ENCODE measurements at regions not wholly inside any gene's neighbourhood (a gene's known extent, or its start where the extent isn't known, plus 50 kb on each side); places are given as distances from the start of the nearest gene placed in this dataset.

DNA sequence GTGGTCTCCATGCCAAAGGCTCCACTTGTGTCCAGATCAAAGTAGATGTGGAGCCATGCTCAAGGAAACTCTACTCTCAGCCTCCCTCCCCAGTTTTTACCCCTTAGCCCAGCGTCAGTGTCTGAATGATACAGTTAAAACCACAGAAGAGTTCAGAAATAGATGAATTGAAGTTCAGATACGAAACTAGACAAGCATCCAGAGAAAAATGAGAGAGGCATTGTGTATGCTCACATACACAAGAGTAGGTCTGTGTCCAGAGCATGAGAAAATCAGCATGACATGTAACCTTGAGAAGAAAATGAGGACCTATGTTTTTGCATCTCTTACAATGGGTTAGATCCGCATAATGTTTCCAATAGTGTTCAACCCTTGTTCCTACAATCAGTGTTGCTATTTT, 612.8 kb upstream of the PKDCC start:
- no peak for DNase-seq (ENCODE audit: extremely low read depth in 1 of 2, low read depth in 1 of 2)

DNA sequence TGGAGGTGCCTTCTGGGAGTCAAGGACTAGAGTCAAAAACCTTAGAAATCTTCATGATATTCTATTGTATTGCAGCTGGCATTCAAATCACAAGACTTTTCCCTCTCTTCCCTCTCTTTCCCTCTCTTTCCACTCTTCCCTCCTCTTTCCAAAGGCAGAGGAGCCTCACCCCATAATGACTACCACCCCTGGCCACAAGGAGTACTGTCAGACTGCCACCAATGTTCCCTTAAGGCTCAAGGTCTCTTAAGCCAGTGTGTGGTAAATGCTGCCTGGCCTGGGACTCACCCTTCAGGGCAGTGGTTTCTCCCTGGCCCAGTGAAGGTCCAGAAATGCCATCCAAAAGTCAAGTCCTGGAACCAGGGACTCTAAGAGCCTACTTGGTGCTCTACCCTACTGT, 605.9 kb upstream of the PKDCC start:
- no peak for DNase-seq (ENCODE audit: extremely low read depth in 1 of 2, low read depth in 1 of 2)

DNA sequence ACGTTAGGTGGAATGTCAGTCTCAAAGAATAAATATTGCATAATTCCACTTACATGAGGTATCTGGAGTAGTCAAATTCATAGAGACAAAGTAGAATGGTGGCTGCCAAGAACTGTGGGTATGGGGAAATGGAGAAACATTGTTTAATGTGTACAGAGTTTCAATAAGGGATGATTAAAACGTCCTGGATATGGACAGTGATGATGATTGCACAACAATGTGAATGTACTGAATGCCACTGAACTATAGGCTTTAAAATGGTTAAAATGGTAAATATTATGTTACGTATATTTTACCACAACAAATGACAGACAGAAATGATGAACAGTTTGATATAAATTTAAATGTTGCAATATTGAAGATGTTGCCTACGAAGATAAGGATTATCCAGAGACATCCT, 602.0 kb upstream of the PKDCC start:
- DNase-seq (ENCODE audit: extremely low read depth in 1 of 2, low read depth in 1 of 2), result no peak

DNA sequence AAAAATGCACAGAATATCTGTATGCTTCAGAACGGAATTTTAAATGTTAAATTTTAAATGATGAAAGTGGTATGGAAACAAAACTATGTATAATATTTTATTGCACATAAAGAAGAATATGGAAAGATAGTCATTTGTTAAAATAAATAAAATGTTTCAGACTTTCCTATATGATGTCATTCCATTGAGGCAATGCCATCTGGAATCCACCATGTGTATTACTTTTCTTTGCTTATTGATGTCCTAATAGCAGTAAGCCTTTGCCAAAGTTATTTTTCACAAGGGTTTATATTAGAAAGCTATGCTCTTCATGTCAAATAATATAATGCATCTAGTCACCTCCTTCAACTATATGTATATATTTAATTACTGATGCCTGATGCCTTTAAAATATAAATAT, 601.6 kb upstream of the PKDCC start:
- no peak for DNase-seq (ENCODE audit: extremely low read depth in 1 of 2, low read depth in 1 of 2)

DNA sequence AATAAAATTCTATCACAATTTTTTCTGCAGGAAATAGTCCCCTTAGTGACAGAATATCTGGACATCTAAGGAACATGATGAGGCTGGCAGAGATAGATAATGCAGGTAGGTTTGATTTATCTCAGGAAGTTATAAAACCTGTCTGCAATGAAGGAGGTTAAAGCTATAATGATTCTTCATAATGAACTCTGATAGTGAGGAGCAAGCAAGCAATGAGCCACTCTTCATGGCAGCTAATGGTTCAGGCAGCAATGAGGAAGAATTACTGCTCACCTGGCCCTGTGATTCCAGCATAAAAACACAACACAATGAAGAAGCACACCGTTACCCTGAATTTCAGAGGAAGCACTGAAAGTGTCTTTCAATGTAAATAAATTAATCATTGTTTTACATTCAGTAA, 599.6 kb upstream of the PKDCC start:
- DNase-seq (ENCODE audit: extremely low read depth in 1 of 2, low read depth in 1 of 2), result no peak

DNA sequence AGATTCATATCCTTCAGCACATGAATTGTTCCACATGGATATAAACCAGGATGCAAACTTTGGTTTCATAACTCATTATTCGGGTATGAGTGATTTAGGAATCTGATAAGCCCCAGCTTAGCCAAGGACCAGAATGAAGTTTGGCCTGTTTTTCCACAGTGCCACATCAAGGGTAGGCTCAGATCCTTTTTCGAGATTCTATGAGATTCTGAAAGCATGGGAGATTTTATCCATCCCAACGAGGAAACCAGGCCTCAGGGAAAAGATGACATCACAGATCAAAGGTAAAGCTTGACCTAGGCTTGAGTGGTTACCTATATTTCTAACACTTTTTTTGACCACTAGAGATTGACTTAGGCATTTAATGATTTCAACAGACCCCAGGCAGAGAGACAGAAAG, 590.8 kb upstream of the PKDCC start:
- DNase-seq (ENCODE audit: extremely low read depth in 1 of 2, low read depth in 1 of 2), result no peak

DNA sequence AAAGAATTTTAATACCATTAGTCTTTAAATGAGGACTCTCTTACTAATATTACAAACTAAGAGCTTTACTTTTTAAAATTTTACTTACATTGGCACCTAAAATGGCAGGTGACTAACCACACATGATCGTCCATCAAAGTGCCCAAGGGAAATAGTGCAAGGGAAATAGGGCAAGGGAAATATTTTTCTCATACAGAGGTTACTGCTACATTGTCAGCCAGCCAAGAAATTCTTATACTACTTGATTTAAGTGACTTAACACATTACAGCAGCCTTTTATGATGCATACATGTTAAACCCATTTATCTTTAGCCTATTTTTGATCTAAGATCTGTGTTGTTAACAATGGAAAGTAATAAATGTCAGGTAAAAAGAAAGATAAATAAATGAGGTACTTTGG, 587.2 kb upstream of the PKDCC start:
- no peak for DNase-seq (ENCODE audit: extremely low read depth in 1 of 2, low read depth in 1 of 2)

DNA sequence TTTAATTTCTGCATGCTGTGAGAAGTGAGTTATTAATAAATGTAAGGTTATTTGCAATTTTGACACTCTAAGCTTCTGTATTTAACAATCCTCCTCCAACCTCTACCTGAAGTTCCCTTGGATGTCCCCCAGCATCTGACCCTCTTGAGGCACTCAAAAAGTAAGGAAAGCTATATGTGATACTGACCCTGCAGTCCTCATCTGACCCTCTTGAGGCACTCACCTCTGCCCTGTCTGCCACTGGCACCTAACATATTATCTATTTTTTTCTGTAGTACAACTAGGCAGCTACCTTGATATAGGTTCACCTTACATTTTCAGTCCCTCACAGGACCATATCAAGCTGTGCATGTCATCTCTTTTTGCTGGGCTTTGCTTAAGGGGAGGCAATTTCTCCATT, 583.4 kb upstream of the PKDCC start:
- no peak for DNase-seq (ENCODE audit: extremely low read depth in 1 of 2, low read depth in 1 of 2)

DNA sequence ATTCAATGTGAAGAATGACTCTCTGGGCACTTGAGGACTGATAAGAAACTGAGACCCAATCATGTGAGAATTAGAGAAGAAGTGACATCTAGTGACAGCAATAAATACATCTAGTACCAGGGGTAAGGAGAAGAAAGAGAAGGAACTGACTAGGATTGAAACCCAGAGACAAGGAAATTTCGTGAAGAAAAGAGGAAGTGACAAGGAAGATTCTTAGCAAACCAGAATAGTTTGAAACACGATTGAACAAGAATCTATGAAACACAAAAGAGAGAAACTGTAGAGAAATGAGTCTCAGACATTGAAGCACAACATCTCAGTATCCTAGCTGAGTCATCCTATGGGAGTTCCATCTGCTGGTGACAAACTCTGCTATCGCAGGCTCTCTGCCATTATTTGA, 571.9 kb upstream of the PKDCC start:
- no peak for DNase-seq (ENCODE audit: extremely low read depth in 1 of 2, low read depth in 1 of 2)

DNA sequence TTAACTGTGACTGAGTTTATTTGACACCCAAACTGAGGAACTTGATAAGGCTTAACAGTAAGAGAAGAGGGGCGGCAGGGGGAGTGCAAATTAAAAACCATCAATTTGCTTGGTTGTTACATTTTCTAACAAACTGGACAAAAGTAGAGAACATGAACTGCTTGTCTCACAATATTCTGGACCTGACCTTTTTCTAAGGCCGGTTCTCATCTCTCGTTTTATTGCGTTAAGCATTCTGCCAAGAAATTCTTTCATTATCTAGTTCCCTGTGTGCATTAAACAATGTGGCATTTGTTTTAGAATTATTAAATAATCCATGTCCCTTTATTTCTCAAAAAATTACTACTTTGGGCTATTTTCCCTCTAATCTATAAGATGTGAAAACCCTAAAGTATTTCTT, 565.2 kb upstream of the PKDCC start:
- DNase-seq (ENCODE audit: extremely low read depth in 1 of 2, low read depth in 1 of 2), result no peak

DNA sequence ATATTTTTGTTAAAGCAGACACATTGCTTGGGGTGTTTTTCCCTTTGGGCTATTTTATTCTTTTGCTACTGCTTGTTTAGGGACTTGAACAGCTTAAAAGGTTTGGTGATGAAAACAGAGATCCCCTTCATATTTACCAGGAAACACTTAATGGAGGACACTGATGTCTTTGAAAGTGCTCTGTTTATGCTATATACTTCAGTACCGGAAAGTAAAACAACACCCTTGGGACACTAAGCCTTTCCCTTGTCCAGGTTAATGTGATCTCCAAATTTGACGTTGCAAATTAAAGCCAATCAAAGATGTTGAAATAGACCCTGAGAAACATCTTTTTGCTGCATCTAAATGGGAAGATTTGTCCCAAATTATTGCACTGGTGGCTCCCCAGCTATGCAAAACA, 564.6 kb upstream of the PKDCC start:
- no peak for DNase-seq (ENCODE audit: extremely low read depth in 1 of 2, low read depth in 1 of 2)

DNA sequence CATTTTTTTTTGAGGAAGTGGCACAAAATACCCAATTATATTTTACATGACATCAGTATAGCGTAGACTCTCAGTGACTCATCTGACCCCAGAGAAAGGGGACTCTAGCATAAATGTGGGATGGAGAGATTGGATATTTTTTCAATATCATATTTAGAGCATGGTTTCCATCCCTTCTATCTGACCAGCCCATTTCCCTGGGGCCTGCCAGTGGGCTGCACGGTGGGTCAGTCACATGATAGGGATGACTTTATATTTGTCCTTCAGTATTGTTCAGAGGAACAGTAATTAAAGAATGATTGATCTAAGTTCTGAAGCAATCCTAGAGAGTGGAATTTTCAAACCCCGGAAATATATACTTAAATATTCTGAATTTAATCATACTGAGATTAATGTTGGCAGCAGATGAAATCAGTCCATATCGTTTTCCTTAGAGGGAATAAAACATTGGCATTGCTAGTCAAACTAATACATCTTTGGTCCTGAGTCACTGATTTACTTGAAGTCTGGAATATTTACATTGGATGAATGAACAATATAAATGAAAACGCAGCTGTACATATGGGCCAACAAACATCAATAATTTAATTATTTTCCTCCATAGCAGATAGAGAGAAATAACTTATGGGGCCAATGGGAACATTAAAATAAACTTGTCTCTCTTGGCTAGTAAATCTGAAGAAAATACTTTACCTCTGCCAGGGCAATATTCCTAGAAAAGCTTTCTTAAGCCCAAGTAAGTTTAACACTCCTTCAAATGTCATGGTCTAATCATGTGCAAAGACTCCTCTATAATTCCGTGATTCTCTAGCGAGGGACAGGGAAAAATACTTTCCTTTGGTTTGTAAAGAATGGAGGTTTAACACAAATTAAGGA, 563.6 kb upstream of the PKDCC start:
- DNase-seq (ENCODE audit: extremely low read depth in 1 of 2, low read depth in 1 of 2), result no peak

DNA sequence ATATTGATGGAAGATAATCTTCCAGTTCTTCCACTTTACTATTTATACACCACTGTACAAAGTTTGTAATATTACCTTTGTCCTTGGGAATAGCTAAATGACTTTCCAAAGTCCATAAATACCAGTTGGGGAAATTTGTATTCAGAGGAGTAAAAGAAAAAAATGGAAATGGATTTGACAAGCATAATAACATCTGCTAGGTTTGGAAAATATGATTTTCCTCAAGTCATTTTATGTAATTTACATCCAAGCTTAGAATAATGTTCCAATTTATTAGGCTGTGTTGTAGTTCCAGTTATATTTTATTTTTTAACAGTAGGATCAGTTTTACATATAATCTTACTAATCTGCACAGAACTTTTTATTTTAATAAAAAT, 563.0 kb upstream of the PKDCC start:
- DNase-seq (ENCODE audit: extremely low read depth in 1 of 2, low read depth in 1 of 2), result no peak

DNA sequence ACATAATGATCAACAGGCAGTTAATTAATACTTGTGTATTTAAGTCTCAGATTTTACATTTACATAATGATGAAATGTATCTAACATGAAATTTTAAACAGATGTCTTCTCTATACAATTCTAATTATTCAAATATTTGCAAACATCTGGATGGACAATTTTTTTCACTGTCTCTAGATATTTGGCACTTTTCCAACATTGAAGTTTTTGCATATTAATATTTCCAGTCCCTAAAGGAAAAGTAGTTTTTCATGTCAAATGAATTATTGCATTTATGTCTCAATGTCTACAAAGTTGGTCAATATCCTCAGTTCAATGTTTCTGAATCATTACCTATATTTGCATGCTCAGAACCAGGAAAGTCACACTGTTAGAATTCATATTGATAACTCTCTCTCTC, 560.9 kb upstream of the PKDCC start:
- DNase-seq (ENCODE audit: extremely low read depth in 1 of 2, low read depth in 1 of 2), result no peak

DNA sequence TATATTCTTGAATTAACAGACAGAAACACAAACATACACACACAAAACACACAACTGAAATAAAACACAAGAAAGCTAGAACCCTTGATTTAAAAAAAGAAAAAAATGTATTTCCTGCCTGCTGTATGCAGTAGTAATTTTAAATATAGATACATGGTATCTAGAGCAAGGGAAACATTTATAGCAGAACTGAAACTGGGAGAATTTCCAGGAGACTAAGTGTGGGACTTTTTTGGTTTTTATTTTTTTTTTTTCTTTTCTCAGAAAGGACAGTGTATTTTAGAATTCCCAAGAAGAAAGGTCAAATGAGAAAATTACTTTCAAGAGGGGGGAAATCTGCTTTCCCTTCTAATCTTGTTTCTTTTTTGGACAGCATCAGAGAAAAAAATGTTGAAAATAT, 558.9 kb upstream of the PKDCC start:
- DNase-seq (ENCODE audit: extremely low read depth in 1 of 2, low read depth in 1 of 2), result no peak

DNA sequence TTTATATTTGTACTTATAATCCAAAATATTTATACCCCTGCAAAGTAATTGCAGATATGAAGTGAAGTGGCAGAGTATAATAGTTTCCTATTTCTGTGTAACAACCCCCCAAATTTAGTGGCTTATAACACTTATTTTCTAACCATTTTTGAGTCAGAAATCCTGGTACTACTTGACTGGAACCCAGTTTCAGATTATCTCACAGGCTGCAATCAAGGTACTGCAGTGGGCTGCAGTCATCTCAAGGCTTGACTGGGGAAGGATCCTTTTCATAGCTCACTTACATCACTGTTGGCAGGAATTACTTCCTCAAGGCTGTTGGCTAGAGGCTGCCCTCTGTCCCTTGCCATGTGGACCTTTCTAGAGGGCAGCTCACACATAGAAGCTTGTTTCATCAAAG, 558.2 kb upstream of the PKDCC start:
- no peak for DNase-seq (ENCODE audit: extremely low read depth in 1 of 2, low read depth in 1 of 2)

DNA sequence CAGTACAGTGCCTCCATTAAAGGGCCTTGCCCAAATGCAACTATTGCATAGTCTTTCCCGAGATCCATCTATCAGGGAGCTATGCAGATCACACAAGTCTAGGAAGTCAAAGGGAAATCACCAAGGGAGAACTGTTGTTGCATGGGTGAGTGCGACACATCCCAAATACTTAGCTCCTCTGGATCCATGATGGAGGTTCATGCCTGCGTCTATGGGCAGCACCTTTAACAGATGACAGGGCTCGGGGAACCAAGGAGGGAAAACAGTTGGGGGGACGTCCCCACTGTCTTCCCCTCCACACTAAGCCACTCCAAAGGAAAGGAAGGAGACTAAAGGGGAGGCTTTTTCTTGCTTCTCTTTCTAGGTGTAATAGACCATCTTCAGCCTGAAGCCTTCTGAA, 552.8 kb upstream of the PKDCC start:
- DNase-seq (ENCODE audit: extremely low read depth in 1 of 2, low read depth in 1 of 2), result no peak

DNA sequence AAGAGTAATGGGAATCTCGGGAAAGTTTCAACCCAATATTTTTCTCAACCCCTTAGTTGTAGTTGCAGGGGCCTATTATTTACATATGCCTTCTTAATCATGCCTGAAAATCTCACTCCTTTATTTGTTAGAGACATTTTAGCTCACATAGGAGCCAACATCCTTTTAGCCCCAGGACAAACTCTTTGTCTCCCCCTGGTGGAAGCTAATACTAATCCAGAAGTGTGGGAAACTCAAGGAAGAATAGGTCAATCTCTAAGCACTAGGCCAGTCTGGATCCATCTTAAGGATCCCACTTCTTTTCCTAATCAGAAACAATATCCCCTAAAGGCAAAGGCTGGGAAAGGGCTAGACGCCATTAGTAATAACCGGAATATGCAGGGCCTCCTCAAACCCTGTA, 550.9 kb upstream of the PKDCC start:
- no peak for DNase-seq (ENCODE audit: extremely low read depth in 1 of 2, low read depth in 1 of 2)

DNA sequence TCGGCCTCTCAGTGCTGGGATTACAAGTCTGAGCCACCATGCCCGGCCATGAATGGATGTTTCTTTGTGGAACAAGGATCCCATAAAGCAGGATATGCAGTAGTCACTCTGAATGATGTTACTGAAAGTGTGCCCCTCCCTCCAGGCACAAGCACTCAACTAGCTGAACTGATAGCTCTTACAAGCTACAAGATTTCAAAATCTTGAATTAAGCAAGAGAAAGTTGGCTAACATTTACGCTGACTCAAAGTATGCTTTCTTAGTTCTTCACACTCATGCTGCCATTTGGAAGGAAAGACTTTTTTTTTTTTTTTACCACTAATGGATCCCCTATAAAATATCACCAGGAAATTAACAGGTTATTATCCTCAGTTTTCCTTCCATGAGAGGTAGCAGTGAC, 549.0 kb upstream of the PKDCC start:
- DNase-seq (ENCODE audit: extremely low read depth in 1 of 2, low read depth in 1 of 2), result no peak

DNA sequence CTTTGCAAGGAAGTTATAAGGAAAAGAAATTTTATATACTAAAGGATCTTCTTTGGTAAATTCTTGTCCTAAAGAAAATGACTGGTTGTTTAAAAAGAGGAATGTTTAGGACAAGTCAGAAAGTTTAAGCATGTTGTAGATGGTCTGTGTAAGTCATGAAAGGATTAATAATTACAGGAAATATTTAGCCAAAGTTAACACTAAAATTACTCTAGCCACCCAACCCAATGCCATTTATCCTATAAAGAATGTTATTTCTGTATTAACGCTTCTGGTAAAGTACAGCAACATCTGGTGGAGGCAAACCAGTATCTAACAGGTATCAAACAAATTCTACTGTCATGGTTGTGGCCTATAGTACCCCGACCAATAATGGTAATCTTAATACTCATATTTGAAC, 546.9 kb upstream of the PKDCC start:
- DNase-seq (ENCODE audit: extremely low read depth in 1 of 2, low read depth in 1 of 2), result no peak

DNA sequence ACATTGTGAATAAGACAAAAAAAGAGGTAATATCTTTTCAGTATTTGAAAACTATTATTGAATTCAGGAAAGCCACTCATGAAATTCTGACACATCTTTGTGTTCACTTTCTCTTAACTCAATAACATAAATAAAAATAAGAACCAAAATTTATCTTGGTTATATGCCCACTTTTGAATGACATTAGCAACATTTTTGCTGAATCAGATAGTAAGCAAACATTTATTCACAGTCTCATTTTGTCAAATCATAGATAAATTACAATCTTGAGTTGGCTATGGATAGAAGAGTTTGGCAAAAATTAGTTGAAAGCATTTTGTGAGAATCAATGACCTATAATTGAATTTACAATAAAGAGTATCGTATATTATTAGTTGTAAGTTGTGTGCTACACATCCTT, 545.1 kb upstream of the PKDCC start:
- no peak for DNase-seq (ENCODE audit: extremely low read depth in 1 of 2, low read depth in 1 of 2)

DNA sequence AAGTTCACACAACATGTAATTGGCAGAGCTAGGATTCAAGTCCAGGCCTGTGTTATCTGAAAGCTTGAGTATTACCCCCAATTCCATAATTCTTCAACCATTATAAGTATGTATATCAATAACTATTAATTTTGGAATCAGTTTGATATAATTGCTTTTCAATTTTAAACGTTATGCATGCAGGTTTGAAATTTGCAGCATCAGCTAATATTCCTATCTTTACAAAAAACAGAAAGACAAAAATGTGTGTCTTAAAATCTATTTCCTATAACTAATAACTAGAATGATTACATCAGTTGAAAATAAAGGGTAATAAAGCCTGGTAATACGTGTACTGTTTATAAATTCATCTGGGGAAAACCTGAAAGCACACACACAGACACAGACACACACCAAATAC, 543.3 kb upstream of the PKDCC start:
- DNase-seq (ENCODE audit: extremely low read depth in 1 of 2, low read depth in 1 of 2), result no peak

DNA sequence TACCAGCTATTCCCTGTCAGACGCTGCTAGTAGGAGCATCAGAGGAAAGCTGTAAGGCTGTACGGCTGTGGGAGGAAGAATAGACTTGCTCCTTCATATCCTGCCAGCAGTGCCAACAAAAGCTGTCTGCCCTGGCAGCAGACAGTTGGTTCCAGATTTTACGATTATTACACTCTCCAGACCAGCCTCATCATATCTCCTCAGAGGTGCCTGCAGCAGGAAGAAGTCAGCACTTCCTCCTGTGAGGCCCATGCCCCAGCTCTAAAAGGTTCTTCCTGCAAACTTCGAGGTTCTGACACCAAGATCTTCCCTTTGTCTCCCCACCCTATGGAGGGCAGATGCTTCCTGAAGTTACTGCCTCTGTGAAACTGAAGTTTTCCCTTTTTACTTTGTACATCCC, 537.7 kb upstream of the PKDCC start:
- no peak for DNase-seq (ENCODE audit: extremely low read depth in 1 of 2, low read depth in 1 of 2)
